HS-27A (cell line): ENCODE measurements at regions not wholly inside any gene's neighbourhood (a gene's known extent, or its start where the extent isn't known, plus 50 kb on each side); places are given as distances from the start of the nearest gene placed in this dataset.
"Not testable (repeated sequence)": the region's sequence is repeated elsewhere in the genome, so short reads cannot be mapped to it uniquely, and the experiment has no call there.

Experiments
- DNase-seq: peaks from one replicate; pipeline ENCODE4 v3.0.0-alpha.2; 2012; ENCODE audit warnings: low read depth, missing footprints

DNA sequence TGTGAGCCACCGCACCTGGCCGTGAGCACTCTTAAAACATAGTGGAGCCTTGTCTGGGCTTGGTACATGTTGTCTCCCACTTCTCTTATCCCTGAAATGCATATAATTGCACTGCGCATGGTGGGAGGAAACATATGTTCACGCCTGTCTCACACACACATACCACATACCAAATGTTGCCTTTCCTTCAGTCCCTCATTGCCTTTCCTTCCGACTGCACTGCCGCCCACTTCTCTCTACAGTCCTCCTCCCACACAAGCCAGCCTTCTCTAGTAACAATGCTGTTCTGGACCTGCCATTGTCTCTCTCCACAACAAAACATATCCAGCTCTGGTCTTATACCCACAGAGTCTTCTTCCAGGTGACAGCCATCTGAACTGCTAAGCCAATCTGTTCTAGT is 88.3 kb upstream of the PTHLH start:
- DNase-seq = no peak

DNA sequence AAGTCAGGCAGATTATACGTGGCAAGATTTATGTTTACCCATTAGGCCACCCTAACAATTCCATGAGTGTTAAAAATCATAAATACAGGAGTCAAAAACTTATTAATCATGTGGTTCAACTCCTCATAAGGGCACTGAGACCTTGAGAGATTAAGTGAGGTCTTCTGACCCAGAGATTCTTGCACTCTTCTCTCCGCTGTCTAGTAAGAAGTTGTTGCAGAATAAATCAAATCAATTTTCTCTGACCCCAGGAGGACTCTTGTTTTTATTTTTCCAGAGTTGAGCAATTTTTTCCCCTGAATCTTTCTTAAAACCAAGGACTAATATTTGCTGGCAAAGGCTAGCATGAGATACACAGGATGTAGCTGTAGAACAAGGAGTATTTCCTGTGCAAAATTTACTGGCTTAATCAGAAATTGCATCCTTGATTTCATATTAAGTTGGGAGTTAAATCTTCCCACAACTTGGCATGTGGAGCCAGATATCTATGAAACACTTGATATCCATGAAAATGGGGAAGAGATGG is 90.9 kb upstream of the PTHLH start:
- no peak for DNase-seq

DNA sequence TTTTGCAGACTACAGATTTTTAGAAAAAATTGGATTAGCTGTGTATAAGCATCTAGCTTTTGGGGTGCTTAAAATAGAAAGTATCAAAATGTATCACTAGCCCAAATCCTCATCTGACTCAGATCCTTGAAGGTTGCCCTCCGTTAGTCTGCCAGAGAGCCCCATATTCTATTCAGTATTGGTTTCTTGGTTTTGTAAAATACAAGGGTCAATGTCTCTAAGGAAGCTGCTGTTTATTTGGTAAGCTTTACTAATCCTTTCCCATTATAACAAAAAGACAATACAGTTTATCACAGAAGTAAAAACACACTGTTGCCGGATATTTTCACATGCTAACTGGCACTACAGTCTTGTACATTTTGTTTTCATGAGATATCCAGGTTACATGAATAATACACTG is 92.8 kb upstream of the PTHLH start:
- no peak for DNase-seq

DNA sequence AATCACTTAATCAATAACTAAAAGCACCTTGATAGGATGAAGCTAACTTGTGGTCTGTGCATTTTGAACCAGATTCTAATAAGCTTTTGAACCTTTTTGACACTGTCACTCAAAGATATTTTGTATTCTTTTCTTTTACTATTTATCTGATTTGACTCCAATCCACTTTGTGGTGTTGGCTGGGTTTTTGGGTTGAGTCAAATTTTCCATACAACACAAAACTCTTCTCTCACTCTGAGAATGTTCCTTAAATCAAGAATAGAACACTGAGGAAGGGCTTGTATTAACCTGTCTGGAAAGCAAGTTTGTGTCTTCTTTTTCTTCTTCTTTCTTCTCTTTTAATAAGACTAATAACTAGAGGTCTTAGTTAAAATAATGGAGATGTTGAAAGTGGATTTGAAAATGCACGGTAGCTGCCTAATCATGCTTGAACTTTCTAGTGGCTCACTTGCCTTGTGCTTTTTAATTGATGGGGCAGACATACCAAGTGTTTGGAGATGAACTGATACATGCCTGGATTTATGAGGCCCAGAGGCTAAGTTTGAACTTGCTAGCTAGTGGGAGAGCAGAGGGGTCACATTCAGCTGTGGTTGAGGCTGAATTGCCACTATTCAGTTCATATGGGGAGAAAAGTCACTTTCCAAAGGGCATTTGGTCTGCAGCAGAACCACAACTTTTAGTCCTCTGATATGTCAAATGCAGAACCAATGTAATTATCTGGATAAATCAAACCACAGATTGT is 93.5 kb upstream of the PTHLH start:
- DNase-seq = no peak

DNA sequence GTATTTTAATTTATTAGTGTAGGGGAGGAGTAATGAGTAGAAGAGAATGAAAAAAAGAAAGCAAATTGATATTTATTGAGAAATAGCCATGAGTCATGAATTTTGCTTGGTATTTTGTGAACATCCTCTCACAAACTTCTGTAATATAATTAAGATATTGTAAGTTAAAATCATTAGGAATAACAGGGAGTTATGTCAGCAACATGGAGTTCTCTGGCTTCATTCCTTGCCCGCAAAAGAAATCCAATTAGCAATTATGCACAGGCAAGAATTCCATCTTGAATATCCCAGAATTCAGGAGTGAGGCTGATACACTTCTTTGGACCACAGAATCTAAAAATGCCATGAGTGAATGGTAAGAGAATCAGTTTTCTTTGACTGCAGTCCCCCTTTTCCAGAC is 94.3 kb upstream of the PTHLH start:
- DNase-seq = no peak

DNA sequence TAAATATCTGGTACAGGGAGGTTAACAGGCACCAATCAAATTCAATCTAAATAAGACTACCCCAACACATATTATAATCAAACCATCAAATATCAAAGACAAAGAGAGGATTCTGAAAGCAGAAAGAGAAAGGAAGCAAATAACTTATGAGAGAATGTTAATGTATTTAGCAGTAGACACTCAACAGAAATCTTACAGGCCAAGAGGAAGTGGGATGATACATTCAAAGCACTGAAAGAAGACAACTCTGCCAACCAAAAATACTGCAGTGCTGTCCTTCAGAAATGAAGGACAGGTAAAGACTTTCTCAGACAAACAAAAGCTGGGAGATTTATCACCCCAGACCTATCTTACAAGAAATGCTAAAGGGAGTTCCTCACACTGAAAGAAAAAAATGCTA is 95.9 kb upstream of the PTHLH start:
- DNase-seq = no peak

DNA sequence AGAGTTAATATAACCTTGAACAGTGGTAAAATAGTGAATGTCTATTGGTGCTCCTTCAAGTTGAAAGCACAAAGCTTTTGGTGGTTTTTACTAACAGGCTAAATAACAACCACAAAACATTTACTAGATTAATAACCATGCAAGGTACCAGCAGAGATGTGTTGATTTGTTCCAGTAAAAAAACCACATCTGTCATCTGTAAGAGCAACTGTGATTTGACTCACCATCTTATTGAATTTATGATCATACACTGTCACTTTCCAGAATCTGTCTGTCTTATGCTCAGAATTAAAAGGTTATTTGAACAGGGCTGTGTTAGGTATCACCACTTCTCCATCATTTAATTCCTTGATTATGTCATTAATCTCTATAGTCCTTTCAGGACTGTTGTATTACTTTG is 107.0 kb upstream of the PTHLH start:
- no peak for DNase-seq

DNA sequence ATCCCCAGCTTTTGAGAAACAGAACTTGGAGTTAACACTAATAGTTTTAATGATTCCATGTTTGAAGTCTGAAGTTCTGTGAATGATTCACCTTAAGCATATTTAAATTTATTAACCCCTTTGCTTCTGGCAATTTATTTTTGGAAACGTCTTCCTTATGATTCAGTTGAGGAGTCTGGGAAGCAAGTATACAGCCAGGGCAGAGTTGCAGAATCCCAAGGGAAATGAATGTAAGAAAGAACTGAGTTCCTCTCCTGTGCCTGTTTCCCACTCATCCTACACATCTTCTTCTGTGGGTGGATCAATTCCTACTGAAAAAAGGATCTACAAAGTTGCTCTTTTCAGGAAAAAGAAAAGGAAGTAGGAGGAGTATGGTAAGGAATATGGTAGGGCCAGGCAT is 108.2 kb upstream of the CCDC91 start:
- DNase-seq = no peak

DNA sequence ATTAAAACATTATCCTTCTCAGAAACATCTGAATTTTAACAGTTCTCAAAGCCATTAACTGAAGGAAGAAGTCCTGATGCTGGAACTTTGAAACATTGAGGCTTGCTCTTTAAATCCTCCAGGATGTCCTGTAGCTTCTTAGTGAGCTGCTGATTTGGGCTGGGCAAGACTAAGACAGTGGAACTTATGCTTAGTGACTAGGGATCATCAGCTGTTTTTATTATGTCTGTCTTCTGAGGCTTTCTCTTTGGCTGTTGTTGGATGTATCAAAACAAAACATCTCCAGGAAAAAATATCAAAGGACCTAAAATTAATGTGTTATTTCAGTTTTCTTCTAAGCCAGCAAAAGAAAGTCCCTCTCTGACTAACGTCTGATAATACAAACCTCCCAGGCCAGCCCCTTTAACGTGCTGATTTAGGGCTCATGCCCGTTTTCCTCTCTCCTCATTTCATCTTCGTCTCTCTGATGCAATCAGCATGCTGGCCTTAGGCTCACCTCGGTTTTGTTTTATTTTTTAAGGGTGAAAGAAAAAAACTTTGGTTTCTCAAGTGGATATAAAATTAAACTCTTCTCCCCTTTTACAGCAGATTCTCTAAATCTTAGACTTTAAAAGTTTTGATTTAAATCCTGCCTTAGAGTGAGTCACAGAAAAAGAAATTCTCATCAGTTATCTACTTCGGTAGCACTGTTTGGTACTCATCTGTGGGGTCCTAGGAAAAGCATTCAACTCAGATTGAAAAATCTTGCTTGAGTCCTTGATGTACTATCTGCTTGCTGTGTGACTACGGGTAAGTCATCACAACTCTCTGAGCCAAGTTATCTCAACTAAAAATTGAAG is 106.2 kb upstream of the CCDC91 start:
- DNase-seq = no peak

DNA sequence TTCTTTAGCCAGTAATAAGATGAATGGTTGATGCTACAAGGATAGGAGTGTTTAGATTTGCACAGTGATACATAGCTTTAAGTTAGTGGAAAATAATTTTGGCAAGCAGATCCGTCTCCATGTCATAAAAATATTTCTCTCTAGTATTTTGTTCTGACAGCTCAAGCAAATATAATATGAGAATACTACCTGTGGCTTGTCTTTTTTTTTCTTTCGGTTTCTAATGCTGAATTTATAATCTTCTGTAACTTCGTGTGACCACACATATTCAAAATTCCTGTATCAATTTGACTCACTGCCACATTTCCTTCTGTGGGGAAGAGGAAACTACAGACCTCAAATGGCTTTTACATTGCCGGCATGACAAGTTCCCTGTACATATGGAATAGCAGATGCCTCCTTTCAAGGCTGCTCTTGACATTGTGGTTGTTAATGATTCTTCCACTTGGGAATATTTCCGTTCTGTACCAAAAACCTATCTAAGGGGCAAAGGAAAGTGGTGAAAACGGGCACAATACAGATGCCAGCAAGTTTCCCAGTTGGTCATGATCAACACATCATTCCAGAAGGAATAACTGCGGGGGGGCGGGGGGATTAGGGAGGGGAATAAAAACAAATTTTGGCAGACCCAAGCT is 103.6 kb upstream of the CCDC91 start:
- DNase-seq = no peak

DNA sequence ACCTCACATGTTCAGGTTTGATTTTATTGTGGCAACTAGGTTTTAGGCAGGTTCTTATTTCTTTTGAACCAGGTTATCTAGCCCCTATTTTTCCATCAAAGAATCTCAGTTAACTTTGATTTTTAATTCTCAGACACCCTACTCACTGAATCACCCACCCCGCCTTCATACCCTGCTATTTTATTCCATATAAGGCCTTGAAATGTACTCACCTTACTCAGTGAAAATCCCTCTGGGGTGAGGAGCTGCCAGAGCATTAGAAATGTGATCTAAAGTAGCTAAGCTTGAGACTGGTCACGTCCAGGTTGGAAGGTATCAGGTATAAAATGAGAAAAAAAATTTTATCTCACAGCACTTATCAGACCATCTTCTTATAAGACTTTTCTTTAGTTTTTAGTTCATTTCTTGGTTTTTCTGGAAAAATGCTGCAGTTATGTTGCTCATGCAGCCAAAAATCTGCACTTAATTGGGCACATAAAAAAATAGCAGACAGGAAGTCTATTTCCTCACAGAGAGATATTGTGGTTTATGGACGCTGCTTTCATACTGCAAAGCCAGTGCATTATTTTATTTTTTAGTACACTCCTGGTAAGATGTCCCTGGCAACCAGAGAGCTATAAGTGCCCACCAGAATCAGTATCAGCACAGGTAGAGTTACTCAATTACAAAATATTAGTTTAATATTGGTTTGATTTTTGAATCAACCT is 101.5 kb upstream of the CCDC91 start:
- DNase-seq = no peak

DNA sequence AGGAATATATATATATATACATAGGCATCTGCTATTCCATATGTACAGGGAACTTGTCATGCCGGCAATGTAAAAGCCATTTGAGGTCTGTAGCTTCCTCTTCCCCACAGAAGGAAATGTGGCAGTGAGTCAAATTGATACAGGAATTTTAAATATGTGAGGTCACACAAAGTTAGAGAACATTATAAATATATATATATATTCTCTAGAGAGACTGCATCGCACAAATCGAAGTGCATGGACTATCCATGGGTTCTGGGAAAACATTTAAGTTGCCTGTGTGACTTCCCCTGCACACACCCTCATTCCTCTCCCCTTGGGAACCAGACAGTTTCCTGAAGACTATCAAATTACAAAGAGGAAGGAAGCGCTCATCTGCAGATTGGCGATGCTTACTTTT is 100.9 kb upstream of the CCDC91 start:
- DNase-seq = peak; percentile 58

DNA sequence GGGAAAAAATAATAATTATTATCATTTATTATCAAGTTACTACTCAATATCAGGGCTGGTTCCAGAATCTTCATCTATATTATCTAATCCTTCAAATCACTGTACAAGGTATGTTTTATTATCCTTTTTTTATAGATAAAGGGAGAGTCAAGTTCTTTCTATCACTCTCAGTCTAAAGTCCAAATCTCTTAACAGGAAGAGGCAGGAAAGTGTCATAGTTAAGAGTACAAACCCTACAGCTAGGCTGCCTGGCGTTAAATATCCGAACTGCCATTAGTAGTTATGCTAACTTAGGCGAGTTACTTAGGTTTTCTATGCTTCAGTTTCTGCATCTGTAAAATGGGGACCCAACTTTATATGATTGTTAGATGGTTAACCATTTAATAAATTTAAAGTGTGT is 99.4 kb upstream of the CCDC91 start:
- no peak for DNase-seq

DNA sequence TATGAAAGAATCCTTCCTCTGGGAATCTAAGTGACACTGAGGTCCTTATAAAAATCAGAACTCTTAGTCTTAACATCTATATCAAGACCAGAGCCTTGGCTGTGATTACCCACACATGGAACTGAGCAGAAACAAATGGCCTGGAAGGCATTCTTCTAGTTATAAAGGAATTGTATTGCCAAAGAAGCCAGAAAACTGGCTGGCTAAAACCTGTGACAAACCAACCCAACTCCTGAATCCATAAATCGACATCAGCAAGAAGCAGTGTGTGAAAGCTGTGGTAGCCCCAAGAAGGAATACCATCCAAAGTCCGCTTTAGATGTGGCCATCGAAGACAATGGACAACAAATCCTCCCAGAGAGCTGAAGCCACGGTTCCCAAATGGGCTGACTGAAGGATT is 97.9 kb upstream of the CCDC91 start:
- DNase-seq = no peak

DNA sequence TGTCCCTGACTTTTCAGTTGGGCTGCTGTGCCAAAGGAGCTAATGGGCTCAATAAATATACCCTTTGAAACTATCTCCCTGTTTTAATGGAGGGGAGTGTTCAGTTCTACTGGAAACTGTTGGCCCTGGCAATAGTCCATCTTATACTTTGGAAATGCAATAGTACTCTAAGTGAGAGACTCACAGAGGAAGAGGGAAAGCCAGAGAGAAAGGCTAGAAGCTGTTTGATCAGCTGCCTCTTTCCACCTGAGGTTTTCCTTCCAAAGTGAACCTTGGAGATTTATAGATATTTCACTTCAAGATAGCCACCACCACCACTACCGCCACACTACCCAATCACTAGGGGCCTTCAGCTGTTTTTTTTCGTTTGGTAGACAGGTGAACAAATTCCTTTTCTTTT is 93.6 kb upstream of the CCDC91 start:
- no peak for DNase-seq

DNA sequence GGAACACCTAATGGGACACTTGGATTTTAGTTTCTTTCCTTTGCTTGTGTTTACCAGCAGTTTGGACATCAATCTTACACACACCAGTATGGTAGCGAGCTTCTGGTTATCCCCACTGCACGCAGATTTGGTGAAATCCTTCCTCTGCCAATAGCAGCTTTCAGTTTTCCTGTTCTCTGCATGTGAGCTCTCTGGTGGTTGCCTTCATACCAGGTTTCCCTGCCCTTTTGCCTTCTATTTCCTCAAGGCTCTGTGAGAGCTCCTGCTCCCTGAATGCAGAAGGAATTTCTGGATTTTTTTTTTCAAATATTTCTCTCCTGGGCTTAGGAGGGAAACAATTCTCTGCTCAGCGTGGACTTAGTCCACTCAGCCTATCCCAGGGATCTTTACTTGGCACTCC is 93.0 kb upstream of the CCDC91 start:
- no peak for DNase-seq

DNA sequence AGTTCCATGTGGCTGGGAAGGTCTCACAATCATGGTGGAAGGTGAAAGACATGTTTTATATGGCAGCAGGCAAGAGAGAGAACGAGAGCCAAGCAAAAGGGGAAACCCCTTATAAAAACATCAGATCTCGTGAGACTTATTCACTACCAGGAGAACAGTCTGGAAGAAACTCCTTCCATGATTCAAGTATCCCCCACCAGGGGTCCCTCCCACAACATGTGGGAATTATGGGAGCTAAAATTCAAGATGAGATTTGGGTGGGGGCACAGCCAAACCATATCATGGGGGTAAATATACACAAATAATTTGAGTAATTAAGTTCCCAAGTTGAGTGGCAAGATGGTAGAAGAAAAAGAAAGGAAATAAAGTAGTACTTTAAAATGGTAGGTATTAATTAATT is 91.0 kb upstream of the CCDC91 start:
- not testable (repeated sequence) for DNase-seq

DNA sequence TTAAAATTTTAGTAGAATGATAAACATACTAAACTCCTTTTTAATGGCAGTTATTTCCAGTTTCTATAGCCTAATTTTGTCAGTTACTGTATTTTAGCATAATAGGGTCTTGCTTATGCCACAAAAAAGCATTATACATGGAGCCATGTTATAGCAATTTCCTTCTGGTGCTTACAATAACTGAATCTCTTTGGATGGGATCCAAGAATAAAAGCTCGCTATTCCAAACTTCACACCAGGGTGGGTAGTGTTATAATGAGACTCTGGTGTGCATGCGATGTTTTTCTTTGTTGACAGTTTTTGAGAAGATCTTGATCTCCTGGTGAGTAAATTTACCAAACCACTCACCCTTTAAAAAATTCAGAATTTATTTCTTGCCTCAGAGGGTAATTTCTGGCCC is 90.4 kb upstream of the CCDC91 start:
- DNase-seq = no peak

DNA sequence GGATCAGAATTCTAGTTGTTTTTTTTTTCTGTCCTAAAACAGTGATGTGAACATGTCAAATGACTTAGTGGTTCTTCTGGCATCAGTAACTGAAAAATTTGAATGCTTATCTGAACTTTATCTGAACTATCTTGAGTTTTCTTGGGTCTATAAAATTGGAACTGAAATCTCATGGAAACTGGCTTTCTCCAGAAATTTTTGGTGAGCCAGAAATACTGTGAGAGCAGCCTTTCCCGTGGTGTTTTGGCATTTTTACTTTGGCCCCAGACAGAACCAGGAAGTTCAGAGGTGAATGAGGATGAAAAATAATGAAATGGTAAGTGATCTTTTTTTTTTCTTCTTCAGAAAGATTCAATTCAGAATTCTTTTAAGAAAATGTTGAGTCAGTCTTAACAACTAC is 89.5 kb upstream of the CCDC91 start:
- no peak for DNase-seq

DNA sequence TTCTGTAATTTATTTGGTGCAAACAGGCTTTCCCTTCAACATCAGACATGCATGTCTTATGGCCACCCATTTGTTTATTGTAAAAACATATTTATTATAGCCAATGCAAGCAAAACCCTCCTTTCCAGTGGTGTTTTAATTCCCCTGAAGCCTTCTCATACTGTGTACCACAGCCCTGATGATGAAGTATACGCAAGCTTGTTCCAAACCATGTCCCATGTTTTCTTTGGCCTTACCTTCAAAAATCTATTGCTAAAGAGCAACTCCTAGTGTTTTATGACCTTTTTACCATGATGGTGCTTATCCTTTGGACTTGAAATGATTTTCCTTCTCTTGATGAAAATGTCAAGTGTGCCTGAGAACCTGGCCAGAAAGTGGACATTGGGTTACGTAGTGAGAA is 85.9 kb upstream of the CCDC91 start:
- no peak for DNase-seq

DNA sequence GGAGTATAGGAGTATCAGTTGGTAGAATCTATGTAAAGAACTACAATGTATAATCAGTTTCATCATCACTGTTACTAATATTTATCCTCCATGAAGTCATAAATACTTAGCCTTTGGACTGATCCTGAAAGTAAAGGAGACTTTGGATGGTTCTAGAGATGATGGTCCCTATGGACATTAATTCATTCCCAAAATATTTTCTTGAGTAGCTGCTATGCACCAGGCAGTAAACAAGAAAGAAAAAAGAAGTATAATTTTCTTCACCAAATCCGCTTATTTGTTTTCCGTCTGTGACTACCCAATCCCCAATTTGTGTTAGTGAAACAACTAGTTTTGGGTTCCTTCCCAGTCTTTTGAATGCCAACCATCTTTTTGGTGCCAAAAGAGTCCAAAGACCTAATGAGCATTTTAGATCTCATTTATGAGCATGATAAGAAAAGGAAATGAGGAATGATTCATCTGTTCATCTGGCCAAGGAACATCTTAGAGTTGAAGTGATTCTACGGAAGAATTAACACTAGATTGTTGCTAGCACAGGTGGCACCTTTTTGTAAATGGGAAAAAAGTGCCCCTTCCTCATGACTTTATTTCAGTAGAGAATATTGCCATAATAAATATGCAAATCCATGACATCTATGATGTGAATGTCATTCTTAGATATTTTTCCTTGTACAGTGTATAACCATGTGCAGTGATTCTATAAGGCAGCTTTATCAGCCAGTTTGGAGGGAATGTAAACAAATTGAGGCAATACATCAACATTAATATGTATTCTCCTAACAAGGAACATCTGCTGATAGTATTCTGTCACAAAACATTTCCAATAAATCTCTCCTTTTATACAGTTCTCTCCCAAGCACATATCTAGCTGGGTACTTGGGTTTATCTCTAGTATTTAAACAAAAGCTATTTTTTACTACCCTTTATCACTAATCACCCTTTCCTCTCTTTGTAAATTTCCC is 85.1 kb upstream of the CCDC91 start:
- no peak for DNase-seq
